ENCODE measurements at regions not wholly inside any gene's neighbourhood (a gene's known extent, or its start where the extent isn't known, plus 50 kb on each side); places are given as distances from the start of the nearest gene placed in this dataset.

DNA sequence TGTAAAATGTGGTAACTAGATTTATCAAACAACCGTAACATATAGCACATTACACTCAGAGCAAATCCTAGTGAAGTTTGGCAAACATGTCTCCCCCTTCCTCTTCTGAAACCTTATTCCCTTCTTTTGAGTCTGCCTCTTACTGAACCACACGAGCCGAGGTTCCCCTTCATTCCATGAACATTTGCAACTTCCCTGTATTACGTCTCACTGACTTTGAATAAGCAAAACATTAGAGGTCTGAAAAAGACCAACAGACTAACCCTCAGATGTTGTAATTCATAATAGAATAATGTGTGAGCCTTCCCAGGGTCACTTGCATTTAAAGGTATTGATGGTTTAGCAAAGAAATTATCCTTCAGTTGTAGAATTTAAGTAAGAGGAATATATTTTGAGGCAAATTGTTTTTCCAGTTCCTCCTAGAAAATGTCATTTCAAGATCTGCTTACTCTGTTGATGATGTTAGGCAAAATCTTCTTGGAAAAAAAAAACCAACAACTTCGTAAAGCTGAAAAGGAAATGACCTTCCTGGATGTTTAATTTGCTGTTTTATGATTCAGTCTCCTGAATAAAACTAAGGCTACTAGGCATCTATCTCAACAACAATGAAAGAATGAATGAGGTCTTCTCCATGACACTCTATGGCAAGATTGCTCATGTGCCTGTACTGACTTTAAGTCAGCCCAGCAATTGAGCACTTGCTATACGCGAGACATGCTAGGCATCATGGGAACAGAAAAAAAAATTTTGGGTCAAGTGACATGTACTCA, 296.9 kb upstream of the NECTIN3 start:
- no peaks in the 10 kb centered on the region for H3K4me1 ChIP-seq
- 71 to 76% methylated on average over 7 of the region's 7 CpGs for WGBS, 2 donors
- intact Hi-C loops (cut with DNase I) = no loop called here
- H3K27ac ChIP-seq = no peak overlapping the region
- H3K4me3 ChIP-seq (replicated peaks in 1 of 3) = no peak overlapping the region
- TF ChIP-seq, protein P1, sequence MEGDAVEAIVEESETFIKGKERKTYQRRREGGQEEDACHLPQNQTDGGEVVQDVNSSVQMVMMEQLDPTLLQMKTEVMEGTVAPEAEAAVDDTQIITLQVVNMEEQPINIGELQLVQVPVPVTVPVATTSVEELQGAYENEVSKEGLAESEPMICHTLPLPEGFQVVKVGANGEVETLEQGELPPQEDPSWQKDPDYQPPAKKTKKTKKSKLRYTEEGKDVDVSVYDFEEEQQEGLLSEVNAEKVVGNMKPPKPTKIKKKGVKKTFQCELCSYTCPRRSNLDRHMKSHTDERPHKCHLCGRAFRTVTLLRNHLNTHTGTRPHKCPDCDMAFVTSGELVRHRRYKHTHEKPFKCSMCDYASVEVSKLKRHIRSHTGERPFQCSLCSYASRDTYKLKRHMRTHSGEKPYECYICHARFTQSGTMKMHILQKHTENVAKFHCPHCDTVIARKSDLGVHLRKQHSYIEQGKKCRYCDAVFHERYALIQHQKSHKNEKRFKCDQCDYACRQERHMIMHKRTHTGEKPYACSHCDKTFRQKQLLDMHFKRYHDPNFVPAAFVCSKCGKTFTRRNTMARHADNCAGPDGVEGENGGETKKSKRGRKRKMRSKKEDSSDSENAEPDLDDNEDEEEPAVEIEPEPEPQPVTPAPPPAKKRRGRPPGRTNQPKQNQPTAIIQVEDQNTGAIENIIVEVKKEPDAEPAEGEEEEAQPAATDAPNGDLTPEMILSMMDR (IDR thresholded peaks at IDR 0.05) = no peak
- TF ChIP-seq POLR2A (IDR thresholded peaks at IDR 0.05) = no peak
- H3K27me3 ChIP-seq = no peaks in the 10 kb centered on the region
- no peaks in the 10 kb centered on the region for H3K9me3 ChIP-seq
- H3K36me3 ChIP-seq = no peaks in the 10 kb centered on the region
- DNase-seq = no peak

DNA sequence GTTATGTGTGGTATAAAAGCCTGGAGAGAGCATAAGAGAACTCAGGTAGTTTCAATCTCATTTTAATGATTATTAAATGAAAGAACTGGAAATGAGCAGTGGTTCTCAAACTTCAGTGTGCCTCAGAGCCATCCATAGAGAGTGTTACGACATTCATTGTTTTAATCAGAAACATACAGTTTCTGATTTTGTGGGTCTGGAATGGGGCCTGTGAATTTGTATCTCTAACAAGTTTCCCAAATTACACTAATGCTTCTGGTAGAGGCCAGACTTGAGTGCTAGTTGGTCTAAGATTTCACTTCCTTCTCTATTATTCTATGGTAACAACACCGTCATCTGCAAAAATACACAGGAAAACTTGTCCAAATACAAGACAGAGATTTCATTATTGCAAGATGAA, 292.0 kb upstream of the NECTIN3 start:
- Histone ChIP-seq H3K9me3 (no peaks in the 10 kb centered on the region), H3K4me3 (replicated peaks in 1 of 3) (no peak overlapping the region), H3K27me3 (no peaks in the 10 kb centered on the region), H3K36me3 (no peaks in the 10 kb centered on the region), H3K27ac (no peak overlapping the region), H3K4me1 (no peaks in the 10 kb centered on the region)
- intact Hi-C loops (cut with DNase I) = no loop called here
- WGBS, 2 donors = 93 to 97% methylated on average over 2 of the region's 2 CpGs
- TF ChIP-seq POLR2A (IDR thresholded peaks at IDR 0.05) = no peak
- TF ChIP-seq, protein P1 (IDR thresholded peaks at IDR 0.05) = no peak
- no peak for DNase-seq

DNA sequence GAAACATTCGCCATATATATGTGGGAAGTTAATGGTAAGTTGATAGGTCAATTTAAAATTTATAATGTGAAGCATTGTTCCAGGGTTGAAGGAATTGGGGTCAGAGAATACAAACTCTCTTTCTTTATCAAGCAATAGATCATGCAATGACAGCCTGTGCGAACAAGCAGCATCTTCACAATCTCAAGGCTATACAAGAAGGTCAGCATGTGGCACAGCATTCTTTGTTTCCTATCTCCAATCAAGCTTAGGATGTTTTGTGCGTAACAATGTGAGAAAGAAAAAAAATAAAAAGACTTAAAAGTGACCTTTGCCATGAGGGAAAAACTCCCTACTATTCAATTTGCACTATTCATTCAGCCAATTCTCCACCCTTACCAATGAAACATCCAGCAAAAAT, 288.1 kb upstream of the NECTIN3 start:
- Histone ChIP-seq H3K4me1 (no peaks in the 10 kb centered on the region), H3K36me3 (no peaks in the 10 kb centered on the region), H3K27ac (no peak overlapping the region), H3K27me3 (no peaks in the 10 kb centered on the region), H3K9me3 (no peaks in the 10 kb centered on the region), H3K4me3 (replicated peaks in 1 of 3) (no peak overlapping the region)
- TF ChIP-seq, protein P1 (IDR thresholded peaks at IDR 0.05) = no peak
- no peak for TF ChIP-seq POLR2A (IDR thresholded peaks at IDR 0.05)
- 87 to 89% methylated on average over 3 of the region's 3 CpGs for WGBS, 2 donors
- intact Hi-C loops (cut with DNase I) = no loop called here
- no peak for DNase-seq

DNA sequence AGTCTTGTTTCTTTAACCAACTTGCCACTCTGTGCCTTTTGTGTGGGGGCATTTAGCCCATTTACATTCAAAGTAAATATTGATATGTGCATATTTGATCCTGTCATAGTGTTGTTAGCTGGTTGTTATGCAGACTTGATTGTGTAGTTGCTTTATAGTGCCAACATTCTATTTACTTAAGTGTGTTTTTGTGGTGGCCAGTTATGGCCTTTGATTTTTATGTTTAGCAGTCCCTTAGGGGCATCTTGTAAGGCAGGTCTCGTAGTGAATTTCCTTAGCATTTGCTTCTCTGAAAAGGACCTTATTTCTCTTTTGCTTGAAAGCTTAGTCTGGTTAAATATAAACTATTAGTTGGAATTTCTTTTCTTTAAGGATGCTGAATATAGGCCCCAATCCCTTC, 282.8 kb upstream of the NECTIN3 start:
- H3K4me1 ChIP-seq = no peaks in the 10 kb centered on the region
- H3K27me3 ChIP-seq = no peaks in the 10 kb centered on the region
- H3K4me3 ChIP-seq (replicated peaks in 1 of 3) = no peak overlapping the region
- intact Hi-C loops (cut with DNase I) = no loop called here
- DNase-seq = no peak
- TF ChIP-seq, protein P1 (IDR thresholded peaks at IDR 0.05) = no peak
- TF ChIP-seq POLR2A (IDR thresholded peaks at IDR 0.05) = no peak
- H3K27ac ChIP-seq = no peak overlapping the region
- H3K9me3 ChIP-seq = no peaks in the 10 kb centered on the region
- H3K36me3 ChIP-seq = no peaks in the 10 kb centered on the region
- 81 to 92% methylated on average over 1 of the region's 1 CpG for WGBS, 2 donors

DNA sequence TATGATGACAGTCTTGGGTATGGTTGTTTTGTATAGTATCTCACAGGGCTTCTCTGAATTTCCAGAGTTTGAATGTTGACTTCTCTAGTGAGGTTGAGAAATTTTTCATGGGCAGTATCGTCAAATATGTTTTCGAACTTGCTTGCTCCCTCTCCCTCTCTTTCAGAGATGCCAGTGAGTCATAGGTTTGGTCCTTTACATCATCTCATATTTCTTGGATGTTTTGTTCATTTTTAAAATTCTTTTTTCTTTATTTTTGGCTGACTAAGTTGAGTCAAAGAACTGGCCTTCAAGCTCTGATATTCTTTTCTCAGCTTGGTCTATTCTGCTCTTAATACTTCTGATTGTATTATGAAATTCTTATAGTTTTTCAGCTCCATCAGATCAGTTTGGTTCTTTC, 282.3 kb upstream of the NECTIN3 start:
- no peaks in the 10 kb centered on the region for H3K4me1 ChIP-seq
- H3K9me3 ChIP-seq = no peaks in the 10 kb centered on the region
- H3K4me3 ChIP-seq (replicated peaks in 1 of 3) = no peak overlapping the region
- intact Hi-C loops (cut with DNase I) = no loop called here
- H3K36me3 ChIP-seq = no peaks in the 10 kb centered on the region
- no peak overlapping the region for H3K27ac ChIP-seq
- no peak for TF ChIP-seq POLR2A (IDR thresholded peaks at IDR 0.05)
- H3K27me3 ChIP-seq = no peaks in the 10 kb centered on the region
- 92 to 95% methylated on average over 2 of the region's 2 CpGs for WGBS, 2 donors
- no peak for DNase-seq
